ENCODE measurements at regions not wholly inside any gene's neighbourhood (a gene's known extent, or its start where the extent isn't known, plus 50 kb on each side); places are given as distances from the start of the nearest gene placed in this dataset.

DNA sequence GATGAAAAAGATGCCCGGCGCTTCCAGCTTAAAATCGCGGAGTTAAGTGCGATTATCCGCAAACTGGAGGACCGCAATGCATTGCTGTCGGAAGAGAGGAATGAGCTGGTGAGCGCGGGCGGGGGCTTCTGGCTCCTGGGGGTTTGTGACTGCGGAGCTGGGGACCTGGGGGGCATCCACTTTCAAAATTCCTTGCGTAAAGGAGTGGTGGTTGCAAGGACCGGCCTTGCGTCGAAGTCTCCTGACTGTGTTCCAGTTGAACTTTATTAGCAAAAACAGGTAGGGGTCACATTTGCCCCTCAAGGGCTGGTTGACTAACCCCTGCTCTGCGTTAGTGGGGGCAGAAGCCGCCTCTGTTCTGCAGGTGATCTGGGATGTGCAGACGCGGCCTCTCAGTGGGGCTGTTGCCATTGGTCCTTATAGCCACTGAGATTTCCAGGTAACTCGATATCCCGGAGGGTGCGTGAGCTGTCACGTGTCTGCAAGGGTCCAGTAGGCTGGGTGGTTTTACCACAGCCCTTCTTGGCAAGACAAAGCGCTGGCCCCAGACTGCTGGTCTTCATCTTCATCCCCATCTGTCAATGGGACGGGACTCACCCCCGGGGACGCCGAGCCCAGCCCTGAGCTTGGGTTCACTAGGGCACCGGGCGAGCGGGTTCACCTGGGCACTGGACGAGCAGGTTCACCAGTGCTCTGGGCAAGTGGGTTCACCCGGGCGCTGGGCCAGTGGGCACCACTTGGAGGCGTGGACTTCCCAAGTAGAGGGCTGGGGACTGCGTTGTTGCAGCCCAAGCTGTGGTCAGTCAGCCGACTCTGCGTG, 51.5 kb upstream of the DPYSL4 start:
- DNase-seq: peak; percentile 1

GRCh38 chr10:132136097-132136521, 50.6 kb upstream of the DPYSL4 start:
- DNase-seq: no peak

DNA sequence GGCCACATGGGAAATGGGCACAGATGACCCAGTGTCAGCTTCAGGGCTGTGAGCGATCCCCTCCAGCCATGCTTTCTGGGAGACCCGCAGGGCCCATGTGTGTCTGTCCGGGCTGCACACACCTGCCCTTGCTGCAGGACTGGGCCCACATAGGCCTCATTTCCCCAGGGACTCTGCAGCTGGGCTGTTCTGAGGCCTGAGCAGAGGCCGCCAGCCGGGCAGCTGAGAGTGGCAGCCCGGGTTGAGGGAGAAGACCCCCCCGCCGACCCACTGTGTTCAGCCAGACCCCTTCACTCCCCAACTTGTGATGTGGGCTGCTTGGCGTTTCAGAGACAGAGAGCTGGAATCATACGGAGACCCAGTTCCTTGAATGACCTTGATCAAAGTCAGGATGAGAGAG, 50.1 kb upstream of the DPYSL4 start:
- no peak for DNase-seq
